ENCODE measurements at regions not wholly inside any gene's neighbourhood (a gene's known extent, or its start where the extent isn't known, plus 50 kb on each side); places are given as distances from the start of the nearest gene placed in this dataset.

DNA sequence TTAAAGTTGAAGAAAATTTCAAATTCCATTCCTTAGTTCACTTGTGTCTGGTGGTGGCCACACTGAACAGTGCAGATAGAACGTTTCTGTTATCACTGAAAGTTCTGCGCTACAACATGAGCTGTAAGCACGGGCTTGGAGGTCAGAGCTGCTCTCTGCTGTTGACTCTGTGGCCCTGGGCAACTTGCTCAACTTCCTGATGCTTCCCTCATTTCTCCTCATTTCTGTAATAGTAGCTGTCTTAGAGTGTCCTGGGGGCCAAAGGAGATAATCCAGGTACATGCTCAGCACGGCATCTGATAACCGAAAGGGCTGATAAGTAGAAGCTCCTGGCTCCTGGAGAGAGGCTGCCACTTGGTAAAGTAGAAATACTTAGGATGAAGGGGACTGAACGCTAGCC, 92.3 kb upstream of the DUSP5 start:
- Histone ChIP-seq H3K4me1 (ENCODE audit: control insufficient read depth in 4 of 4, insufficient read depth in 4 of 4, low read length in 3 of 4) (no peaks in the 10 kb centered on the region), H3K36me3 (ENCODE audit: control insufficient read depth in 4 of 4, insufficient read depth in 3 of 4, low read depth in 1 of 4, low read length in 3 of 4) (no peaks in the 10 kb centered on the region), H3K4me3 (ENCODE audit: low read depth in 1 of 3, low read length in 3 of 3) (no peak overlapping the region), H3K27me3 (ENCODE audit: control insufficient read depth in 4 of 4, insufficient read depth in 4 of 4, low read length in 3 of 4) (no peaks in the 10 kb centered on the region), H3K9me3 (ENCODE audit: control insufficient read depth in 4 of 4, low read length in 3 of 4) (no peaks in the 10 kb centered on the region), H3K9ac (ENCODE audit: low read depth in 1 of 2, low read length in 2 of 2) (no peak overlapping the region), H3K27ac (ENCODE audit: low read depth in 1 of 2, low read length in 2 of 2) (no peak overlapping the region)
- no peak for TF ChIP-seq SP1 (IDR thresholded peaks at IDR 0.05)
- no peak for TF ChIP-seq FOXA2 (IDR thresholded peaks at IDR 0.05)
- no peak for DNase-seq (ENCODE audit: low spot score)
- WGBS: 91% methylated on average over 6 of the region's 6 CpGs

DNA sequence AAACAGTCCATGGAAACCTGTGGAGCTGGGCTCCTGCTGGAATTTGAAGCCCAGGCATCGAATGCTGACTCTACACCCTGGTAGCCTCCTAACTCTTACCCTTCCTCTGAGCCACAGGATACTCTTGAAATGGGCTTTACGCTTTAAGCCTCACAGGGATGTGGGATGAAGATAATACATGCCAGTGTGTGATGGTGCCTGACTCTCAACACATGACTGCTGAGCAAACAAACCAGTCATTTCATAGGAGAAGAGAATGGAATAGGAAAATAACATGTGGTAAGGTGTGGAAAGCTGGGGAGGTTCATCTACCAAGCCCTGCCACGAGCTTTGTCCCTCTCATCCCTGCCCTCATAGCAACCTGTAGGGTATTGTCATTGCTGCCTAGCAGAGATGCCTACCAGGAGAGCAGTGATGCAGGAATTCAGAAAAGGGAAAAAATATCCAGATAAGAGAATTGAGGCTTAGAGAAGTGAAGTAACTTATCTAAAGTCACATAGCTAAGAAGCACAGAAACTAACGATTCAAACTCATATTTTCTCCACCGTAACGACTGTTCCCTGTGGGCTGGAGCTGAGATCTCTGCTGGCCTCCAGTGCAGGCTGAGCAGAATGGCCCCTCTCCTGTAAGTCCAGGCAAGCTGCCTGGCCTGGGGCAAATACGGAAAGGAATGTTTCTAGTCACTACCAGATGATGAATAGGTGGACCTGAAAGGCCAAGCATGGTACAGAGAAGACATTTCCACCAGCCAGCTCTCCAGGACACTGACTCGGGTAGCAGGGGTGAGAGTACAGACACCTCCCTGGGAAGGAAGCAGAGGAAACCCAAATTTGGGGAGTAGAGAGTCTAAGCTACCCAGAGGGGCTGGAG, 90.2 kb upstream of the DUSP5 start:
- H3K4me3 ChIP-seq (ENCODE audit: low read depth in 1 of 3, low read length in 3 of 3): no peak overlapping the region
- no peak overlapping the region for H3K27ac ChIP-seq (ENCODE audit: low read depth in 1 of 2, low read length in 2 of 2)
- H3K9me3 ChIP-seq (ENCODE audit: control insufficient read depth in 4 of 4, low read length in 3 of 4): no peaks in the 10 kb centered on the region
- 87% methylated on average over 8 of the region's 8 CpGs for WGBS
- H3K27me3 ChIP-seq (ENCODE audit: control insufficient read depth in 4 of 4, insufficient read depth in 4 of 4, low read length in 3 of 4): no peaks in the 10 kb centered on the region
- TF ChIP-seq EGR1 (IDR thresholded peaks at IDR 0.05; ENCODE audit: low read depth in 2 of 2): no peak
- TF ChIP-seq HNF4A (conservative IDR thresholded peaks at IDR 0.05): no peak
- TF ChIP-seq FOXA2 (IDR thresholded peaks at IDR 0.05): no peak
- TF ChIP-seq, protein P1, sequence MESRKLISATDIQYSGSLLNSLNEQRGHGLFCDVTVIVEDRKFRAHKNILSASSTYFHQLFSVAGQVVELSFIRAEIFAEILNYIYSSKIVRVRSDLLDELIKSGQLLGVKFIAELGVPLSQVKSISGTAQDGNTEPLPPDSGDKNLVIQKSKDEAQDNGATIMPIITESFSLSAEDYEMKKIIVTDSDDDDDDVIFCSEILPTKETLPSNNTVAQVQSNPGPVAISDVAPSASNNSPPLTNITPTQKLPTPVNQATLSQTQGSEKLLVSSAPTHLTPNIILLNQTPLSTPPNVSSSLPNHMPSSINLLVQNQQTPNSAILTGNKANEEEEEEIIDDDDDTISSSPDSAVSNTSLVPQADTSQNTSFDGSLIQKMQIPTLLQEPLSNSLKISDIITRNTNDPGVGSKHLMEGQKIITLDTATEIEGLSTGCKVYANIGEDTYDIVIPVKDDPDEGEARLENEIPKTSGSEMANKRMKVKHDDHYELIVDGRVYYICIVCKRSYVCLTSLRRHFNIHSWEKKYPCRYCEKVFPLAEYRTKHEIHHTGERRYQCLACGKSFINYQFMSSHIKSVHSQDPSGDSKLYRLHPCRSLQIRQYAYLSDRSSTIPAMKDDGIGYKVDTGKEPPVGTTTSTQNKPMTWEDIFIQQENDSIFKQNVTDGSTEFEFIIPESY (IDR thresholded peaks at IDR 0.05): no peak
- TF ChIP-seq TAF1 (conservative IDR thresholded peaks at IDR 0.05): no peak
- no peak for TF ChIP-seq SP1 (IDR thresholded peaks at IDR 0.05)
- TF ChIP-seq, protein P2, sequence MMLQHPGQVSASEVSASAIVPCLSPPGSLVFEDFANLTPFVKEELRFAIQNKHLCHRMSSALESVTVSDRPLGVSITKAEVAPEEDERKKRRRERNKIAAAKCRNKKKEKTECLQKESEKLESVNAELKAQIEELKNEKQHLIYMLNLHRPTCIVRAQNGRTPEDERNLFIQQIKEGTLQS (IDR thresholded peaks at IDR 0.05): no peak
- TF ChIP-seq, protein P3, sequence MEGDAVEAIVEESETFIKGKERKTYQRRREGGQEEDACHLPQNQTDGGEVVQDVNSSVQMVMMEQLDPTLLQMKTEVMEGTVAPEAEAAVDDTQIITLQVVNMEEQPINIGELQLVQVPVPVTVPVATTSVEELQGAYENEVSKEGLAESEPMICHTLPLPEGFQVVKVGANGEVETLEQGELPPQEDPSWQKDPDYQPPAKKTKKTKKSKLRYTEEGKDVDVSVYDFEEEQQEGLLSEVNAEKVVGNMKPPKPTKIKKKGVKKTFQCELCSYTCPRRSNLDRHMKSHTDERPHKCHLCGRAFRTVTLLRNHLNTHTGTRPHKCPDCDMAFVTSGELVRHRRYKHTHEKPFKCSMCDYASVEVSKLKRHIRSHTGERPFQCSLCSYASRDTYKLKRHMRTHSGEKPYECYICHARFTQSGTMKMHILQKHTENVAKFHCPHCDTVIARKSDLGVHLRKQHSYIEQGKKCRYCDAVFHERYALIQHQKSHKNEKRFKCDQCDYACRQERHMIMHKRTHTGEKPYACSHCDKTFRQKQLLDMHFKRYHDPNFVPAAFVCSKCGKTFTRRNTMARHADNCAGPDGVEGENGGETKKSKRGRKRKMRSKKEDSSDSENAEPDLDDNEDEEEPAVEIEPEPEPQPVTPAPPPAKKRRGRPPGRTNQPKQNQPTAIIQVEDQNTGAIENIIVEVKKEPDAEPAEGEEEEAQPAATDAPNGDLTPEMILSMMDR (IDR thresholded peaks at IDR 0.05; ENCODE audit: low read depth, low read length, missing input control): no peak
- TF ChIP-seq RXRA (IDR thresholded peaks at IDR 0.05): no peak
- no peak for TF ChIP-seq RAD21 (IDR thresholded peaks at IDR 0.05)
- no peak for TF ChIP-seq GABPA (IDR thresholded peaks at IDR 0.05 in 1 of 2, conservative IDR thresholded peaks at IDR 0.05 in 1 of 2)
- no peak for TF ChIP-seq HNF4G (IDR thresholded peaks at IDR 0.05)
- TF ChIP-seq YY1 (IDR thresholded peaks at IDR 0.05): no peak
- H3K9ac ChIP-seq (ENCODE audit: low read depth in 1 of 2, low read length in 2 of 2): no peak overlapping the region
- H3K36me3 ChIP-seq (ENCODE audit: control insufficient read depth in 4 of 4, insufficient read depth in 3 of 4, low read depth in 1 of 4, low read length in 3 of 4): no peaks in the 10 kb centered on the region
- peaks cover 0 to 3% (median 2%) of the 10 kb centered on the region in 4 donors for H3K4me1 ChIP-seq (ENCODE audit: control insufficient read depth in 4 of 4, insufficient read depth in 4 of 4, low read length in 3 of 4)
- no peak for DNase-seq (ENCODE audit: low spot score)

Data from liver (tissue), 8 donors.